ENCODE measurements at regions not wholly inside any gene's neighbourhood (a gene's known extent, or its start where the extent isn't known, plus 50 kb on each side); places are given as distances from the start of the nearest gene placed in this dataset.
"Not testable (repeated sequence)": the region's sequence is repeated elsewhere in the genome, so short reads cannot be mapped to it uniquely, and the experiment has no call there.

DNA sequence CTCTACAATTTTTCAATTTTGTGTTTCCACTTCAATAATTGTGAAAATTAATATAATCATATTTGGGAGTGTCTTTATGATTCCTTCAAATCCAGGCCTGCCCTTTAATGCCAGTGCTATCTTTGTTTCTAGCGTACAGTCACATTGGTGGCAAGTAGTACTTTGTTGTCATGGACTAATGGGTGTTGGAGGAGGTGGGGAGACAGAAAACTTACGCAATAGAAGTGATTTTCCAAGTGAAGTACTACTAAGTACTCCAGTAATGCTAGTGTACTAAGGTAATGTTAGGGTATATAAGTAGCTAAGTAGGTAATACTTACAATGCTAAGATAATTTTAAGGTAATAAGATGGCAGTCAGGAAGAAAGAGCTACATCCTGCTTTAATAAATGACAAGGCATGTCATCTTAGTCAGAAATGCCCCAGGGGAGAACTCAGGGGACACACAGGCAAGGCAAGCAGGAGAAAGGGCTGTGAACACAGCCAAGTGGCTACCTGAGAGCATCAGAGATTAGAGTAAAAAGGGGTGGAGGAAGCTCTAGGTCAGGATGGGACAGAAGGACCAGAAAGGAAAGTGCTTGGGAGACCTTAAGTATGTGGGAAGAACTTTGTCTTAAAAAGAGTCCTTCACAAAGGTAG, 217.2 kb upstream of the PRDM1 start:
- no peak for DNase-seq (ENCODE audit: low spot score)

DNA sequence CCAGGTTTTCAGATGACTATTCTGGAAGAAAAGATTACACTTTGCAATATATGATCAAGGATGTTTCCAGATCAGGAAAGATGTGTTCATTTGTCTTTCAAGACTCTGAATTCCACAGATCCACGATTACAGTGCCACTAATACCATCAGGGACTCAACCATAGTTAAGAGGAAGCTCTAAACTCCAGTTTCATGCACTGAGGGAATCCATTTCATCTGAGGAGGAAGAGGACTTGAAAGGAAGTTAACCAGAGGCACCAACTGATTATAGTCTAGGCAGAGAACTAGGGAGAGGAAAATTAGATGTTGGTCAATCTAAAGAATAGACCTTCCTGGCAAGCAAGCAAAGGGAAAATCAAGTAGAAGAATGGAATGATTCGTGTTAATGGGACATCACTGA, 218.3 kb upstream of the PRDM1 start:
- in situ Hi-C loops (cut with HindIII; ENCODE audit: low sequenced_read_pairs): no loop called here
- DNase-seq (ENCODE audit: low spot score): no peak

More for the DNA sequence above, 217.2 kb upstream of the PRDM1 start:
- in situ Hi-C loops (cut with HindIII; ENCODE audit: low sequenced_read_pairs): no loop called here

DNA sequence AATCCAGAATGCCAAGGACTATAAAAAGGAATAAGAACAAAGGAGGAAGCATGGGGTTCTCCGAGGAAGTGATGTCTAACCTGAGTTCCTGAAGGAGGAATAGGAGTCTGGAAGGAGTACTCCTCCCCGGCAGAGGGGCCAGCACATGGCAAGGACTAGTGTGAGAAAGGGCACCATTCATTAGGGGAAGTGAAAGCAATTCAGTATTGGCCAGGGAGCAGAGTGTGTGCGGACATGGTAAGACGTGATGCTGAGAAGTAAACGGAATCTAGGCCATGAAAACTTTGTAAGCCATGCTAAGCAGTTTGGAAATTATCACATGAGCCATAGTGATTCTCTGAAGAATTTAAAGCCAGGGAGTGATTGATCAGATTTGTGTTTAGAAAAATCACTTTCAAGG, 218.9 kb upstream of the PRDM1 start:
- in situ Hi-C loops (cut with HindIII; ENCODE audit: low sequenced_read_pairs): no loop called here
- no peak for DNase-seq (ENCODE audit: low spot score)

DNA sequence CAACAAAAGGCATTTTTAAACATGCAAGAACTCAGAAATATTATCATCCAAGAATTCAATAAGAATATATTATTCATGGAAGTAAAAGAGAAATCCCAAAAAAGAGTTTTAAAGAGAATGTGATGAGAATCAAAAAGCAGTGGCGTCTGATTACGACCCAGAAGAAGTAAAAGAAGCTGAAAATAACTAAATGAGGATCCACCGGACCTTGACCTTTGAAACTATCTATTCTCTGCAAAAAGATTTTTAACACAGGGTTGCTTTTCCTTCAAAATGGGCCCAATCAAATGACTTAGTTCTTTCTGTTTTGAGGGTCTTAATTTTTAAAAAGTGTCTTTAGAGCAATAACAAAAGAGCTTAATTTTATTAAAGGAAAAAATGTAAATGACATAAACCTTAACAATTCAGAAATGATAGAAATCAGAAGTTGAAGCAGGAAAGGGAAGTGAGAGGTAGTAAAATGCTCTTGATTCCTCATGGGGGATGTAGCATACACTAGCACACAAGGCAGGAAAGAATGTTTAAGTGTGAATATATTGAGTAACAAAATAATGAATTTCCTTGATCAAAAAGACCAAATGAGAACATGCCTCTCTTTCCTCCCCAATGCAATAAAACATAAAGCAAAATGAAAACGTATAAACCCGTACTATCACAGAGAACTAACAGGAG, 223.1 kb upstream of the PRDM1 start:
- no peak for DNase-seq (ENCODE audit: low spot score)
- in situ Hi-C loops (cut with HindIII; ENCODE audit: low sequenced_read_pairs): no loop called here

DNA sequence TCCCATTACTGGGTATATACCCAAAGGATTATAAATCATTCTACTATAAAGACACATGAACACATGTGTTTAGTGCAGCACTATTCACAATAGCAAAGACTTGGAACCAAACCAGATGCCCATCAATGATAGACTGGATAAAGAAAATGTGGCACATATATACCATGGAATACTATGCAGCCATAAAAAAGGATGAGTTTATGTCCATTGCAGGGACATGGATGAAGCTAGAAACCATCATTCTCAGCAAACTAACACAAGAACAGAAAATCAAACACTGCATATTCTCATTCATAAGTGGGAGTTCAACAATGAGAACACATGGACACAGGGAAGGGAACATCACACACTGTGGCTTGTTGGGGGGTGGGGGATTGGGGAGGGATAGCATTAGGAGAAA, 225.2 kb upstream of the PRDM1 start:
- DNase-seq (ENCODE audit: low spot score); in situ Hi-C loops (cut with HindIII; ENCODE audit: low sequenced_read_pairs): not testable (repeated sequence)

DNA sequence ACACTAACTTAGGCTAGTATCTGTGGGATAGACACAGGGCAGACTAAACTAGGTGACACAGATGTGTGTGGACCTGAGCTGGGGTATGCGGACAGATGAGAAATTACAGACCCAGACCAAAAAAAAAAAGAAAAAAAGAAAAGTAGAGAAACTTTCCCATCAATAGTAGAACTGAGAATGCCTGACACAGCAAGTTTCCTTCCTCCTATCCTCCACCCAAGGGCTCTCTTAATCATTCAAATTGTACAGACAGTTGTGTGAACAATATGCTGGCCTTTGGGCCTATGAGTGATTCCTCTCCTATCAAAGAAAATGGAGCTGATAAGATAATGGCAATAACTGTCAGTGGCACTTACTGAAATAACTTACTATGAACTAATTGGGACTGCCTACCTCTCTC, 226.7 kb upstream of the PRDM1 start:
- in situ Hi-C loops (cut with HindIII; ENCODE audit: low sequenced_read_pairs): no loop called here

DNA sequence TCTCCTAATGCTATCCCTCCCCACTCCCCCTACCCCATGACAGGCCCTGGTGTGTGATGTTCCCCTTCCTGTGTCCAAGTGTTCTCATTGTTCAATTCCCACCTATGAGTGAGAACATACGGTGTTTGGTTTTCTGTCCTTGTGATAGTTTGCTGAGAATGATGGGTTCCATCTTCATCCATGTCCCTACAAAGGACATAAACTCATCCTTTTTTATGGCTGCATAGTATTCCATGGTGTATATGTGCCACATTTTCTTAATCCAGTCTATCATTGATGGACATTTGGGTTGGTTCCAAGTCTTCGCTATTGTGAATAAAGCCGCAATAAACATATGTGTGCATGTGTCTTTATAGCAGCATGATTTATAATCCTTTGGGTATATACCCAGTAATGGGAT, 227.5 kb upstream of the PRDM1 start:
- in situ Hi-C loops (cut with HindIII; ENCODE audit: low sequenced_read_pairs); DNase-seq (ENCODE audit: low spot score): not testable (repeated sequence)

More for the DNA sequence above, 226.7 kb upstream of the PRDM1 start:
- no peak for DNase-seq (ENCODE audit: low spot score)

DNA sequence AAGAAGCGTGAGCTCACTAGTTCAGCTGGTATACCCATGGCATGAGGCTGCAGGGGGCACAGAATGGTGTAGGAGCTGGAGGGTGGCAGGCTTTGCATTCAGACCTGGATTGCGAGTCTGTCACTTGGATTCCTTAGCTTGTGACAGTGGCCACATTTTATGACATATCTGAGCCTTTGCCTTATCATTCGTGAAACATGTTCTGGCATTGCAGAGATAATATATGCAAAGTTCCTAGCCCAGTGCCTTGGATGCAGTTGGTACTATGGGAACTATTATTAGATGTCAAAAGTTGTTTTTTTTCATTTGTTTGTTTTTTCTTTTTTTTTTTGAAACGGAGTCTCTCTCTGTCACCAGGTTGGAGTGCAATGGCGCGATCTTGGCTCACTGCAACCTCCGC, 230.7 kb upstream of the PRDM1 start:
- in situ Hi-C loops (cut with HindIII; ENCODE audit: low sequenced_read_pairs): no loop called here
- no peak for DNase-seq (ENCODE audit: low spot score)

DNA sequence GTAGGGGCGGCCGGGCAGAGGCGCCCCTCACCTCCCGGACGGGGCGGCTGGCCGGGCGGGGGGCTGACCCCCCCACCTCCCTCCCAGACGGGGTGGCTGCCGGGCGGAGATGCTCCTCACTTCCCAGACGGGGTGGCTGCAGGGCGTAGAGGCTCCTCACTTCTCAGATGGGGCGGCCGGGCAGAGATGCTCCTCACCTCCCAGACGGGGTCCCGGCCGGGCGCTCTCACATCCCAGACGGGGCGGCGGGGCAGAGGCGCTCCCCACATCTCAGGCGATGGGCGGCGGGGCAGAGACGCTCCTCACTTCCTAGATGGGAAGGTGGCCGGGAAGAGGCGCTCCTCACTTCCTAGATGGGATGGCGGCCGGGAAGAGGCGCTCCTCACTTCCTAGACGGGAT, 232.2 kb upstream of the PRDM1 start:
- in situ Hi-C loops (cut with HindIII; ENCODE audit: low sequenced_read_pairs); DNase-seq (ENCODE audit: low spot score): not testable (repeated sequence)

DNA sequence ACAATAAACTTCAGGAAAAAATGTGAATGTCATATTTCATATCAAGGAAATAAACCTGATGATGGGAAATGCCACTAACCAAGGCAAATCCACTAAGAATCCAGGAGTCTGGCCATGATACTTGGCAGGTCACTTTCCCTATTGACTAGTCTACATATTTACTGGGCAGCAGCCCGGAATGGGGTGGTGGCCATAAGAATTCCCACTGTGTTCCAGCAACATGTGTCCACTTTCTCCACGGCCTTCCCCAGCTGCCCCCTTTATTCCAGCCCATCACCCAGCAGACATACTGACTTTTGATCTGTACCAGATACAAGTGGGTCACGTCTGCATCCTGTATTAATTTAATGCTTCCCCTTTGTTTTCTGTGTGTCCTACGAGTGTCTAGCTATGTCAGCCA, 234.5 kb upstream of the PRDM1 start:
- no peak for DNase-seq (ENCODE audit: low spot score)
- in situ Hi-C loops (cut with HindIII; ENCODE audit: low sequenced_read_pairs): no loop called here

DNA sequence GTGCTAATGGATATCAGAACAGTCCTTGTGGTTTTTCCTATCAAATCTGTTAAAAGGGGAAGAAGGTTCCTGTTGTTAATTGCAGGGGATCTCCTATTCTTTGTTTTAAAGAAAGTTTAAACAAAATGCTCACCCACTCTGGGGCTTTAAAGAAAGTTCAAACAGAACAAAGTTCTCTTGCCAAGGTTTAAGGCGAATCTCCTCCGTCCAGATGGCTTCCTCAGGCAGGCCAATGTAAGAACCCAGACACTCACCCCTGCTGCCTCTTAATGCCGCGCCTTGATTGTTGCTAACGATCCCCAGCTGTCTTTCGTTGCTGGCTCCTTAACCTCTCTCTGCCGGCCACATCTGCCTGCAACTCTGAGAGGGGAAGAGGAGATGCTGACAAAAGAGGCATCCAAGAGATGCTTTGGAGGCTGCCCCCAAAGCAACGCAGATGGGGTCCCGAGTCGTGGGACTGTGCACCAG, 235.0 kb upstream of the PRDM1 start:
- in situ Hi-C loops (cut with HindIII; ENCODE audit: low sequenced_read_pairs): no loop called here
- no peak for DNase-seq (ENCODE audit: low spot score)

DNA sequence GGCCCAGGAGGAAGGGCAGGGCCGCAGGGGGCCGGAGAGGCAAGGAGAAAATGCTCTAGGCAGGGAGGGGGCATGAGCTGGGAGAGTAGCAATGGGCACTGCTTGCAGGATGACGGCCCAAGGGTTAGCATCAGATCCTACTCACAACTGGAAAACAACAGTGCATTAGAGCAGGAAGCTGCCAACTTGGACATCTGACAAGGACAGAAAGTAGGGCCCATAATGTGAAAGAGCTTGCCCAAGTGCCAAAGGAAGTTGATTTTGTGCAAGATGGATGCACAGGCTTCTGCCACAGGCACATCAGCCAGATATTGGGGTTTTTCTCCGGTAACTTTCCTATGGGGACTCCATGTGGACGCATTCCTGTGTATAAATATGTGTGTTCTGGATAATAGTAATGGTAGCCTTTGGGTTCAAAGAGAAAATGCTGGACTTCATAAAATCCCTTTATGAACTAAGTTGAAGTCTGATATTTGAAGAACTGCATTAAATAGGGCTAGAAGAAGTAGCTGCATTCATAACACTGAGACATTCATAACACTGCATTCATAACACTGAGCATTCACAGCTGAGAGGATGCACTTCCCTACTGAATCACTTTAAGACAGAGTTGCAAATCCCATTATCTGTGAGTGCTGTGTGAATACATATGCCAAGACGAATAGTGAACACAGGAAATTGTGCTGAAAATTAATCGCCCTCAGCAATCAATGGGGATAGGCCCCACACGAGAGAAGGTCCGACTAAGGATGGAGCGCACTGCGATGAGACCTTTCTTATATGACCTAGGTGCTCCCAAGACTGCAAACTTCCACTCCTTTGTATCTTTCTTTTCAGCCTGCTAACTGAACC, 235.6 kb upstream of the PRDM1 start:
- DNase-seq (ENCODE audit: low spot score): no peak
- in situ Hi-C loops (cut with HindIII; ENCODE audit: low sequenced_read_pairs): no loop called here

DNA sequence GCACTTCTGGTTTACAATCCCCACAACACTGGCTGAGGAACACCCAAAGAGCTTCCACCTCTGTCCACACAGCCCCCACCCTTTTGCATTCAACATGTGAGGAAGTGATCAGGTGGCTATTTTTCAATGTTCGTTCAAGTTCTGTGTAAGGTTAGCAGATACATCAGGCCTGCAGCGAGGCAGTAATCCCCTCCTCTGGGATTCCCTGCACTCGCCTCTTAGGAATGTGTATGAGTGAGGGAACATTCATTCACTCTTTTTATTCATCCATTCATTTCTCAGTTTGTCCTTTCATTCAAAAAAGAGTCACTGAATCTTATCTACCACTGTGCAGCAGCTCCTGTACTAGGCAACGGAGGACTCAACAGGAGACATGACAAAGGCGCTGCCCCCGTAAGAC, 236.4 kb upstream of the PRDM1 start:
- in situ Hi-C loops (cut with HindIII; ENCODE audit: low sequenced_read_pairs): no loop called here

DNA sequence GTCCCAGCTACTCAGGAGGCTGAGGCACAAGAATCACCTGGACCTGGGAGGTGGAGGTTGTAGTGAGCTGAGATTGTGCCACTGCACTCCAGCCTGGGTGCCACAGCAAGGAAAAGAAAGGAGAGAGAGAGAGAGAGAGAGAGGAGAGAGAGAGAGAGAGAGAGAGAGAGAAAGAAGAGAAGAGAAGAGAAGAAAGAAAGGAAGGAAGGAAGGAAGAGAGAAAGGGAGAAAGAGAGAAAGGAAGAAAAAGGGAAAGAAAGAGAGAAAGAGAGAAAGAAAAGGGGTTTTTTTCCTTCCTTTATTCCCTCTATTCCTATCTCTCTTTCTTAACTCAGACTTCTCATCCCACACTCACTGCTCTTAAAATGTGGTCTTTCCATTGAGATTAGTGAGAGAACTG, 238.7 kb upstream of the PRDM1 start:
- in situ Hi-C loops (cut with HindIII; ENCODE audit: low sequenced_read_pairs): no loop called here
- no peak for DNase-seq (ENCODE audit: low spot score)

More for the DNA sequence above, 236.4 kb upstream of the PRDM1 start:
- DNase-seq (ENCODE audit: low spot score): no peak

DNA sequence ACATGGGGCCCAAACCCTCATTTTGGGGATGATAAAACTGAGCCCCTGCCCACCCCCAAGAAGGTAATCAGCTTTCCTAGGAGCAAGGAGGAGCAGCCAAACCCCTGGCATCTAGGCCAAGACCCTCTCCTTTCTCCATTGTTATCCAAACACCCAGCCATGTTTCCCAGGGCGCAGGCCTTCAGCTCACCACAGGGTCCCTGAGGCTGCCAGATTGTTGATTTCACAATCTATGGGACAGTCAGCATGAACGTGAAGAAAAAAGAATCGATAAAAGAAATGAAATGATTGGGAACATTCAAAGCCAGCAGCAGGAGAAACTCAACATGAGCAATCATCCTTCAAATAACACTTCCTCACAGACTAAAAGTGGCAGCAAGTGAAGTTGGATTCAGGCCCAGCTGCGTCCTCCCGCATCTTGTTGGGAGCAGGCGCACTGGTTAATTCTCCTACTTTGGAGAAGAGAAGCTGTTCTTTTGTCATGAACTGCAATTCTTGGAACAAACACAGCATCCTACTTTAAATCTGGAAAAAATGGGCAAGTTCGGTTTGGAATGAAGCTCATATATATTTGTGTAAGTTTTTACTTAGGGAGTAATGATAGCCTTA, 241.8 kb upstream of the PRDM1 start:
- in situ Hi-C loops (cut with HindIII; ENCODE audit: low sequenced_read_pairs): no loop called here
- peak; percentile 20 for DNase-seq (ENCODE audit: low spot score)

DNA sequence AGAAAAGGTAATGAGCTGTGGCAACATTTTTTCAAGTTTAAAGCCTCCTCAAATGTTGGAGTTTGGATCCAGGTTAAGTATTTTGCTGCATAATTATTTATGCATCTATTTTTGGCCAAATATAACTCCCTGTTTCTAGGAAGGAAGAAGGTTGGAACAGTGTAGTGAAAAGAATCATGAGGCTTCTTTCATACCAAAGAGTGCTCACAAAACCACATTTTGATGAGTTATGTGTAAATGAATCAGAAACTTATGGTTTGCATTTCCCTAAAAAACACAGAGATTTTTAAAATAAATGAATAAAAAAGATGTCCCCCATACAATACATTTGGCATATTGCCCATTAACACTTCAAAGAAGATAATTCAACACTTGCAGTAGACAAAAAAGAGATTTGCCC, 246.9 kb upstream of the PRDM1 start:
- no peak for DNase-seq (ENCODE audit: low spot score)
- in situ Hi-C loops (cut with HindIII; ENCODE audit: low sequenced_read_pairs): no loop called here

DNA sequence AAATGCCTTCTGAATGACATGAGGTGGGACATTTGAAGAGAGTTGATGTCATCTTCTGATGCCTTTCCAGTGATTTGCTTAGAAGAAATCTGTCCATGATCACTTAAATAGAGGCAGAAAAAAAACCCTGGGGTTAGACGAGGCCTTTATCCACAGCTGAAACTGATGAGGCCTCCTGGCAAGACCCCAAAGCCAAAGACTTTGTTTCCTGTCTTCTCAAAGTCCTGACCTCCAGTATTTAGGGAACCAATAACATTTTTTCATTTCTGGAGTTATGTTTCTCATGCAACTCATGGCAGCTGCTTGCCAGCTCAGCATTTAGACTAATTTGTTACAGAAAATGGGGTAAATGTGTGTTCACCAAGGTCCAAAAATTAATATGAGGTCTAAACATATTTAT, 248.0 kb upstream of the PRDM1 start:
- DNase-seq (ENCODE audit: low spot score): no peak
- in situ Hi-C loops (cut with HindIII; ENCODE audit: low sequenced_read_pairs): no loop called here

DNA sequence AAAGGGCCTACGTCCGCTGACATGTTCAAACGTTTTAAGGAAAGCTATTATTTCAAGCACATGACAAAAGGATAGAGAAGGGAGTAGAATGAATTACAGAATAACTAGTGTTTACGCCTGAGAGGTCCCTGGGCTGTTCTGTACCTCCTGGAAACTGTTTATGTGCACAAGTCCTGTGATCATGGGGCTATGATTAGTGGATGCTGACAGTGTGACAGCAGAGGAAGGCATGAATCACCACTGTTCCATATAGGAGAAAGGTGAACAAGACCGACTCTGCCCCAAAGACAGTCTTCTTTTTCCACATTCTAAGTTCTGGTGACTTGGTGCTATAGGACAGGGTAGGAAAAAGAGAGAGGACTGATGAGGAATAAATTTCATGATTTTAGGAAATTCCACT, 249.2 kb upstream of the PRDM1 start:
- DNase-seq (ENCODE audit: low spot score): no peak
- in situ Hi-C loops (cut with HindIII; ENCODE audit: low sequenced_read_pairs): no loop called here

DNA sequence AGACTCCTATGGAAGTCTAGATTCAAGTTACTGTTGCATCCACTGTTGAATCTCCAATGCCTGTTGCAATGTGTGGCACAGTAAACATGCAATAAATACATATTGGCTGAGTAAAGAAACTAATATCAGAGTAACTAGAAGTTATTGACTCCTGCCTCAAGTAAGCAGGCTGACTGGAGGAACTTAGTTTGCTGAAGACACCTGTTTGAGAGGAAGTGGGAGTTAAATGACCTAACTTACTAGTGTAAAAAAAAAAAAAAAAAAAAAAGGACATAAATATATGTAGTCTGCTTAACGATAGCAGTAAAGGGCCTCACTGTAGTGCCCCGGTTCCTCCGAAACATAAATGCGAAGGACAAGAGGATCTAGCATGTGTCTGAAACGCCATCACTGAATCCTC, 249.8 kb upstream of the PRDM1 start:
- in situ Hi-C loops (cut with HindIII; ENCODE audit: low sequenced_read_pairs): no loop called here
- no peak for DNase-seq (ENCODE audit: low spot score)

DNA sequence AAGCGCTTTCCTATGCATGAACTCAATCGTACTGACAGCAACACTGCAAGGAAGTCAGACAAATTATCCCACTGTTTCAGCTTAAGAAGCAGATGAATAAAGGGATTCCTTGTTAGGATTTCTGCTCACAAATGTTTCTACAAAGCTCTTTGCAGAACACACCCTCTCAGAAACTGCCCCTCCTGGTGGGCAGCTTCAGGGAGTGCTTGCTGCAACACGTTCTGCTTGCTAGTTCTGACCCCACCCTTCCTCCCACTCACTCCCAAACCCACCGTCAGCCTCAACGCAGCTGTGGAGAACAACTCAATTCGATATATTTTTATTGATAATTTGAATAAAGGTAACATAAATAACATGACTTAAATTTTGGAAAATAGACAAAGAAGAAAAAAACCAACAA, 250.8 kb upstream of the PRDM1 start:
- no peak for DNase-seq (ENCODE audit: low spot score)
- in situ Hi-C loops (cut with HindIII; ENCODE audit: low sequenced_read_pairs): no loop called here
